Caki2 (cell line): ENCODE measurements at regions not wholly inside any gene's neighbourhood (a gene's known extent, or its start where the extent isn't known, plus 50 kb on each side); places are given as distances from the start of the nearest gene placed in this dataset.
A peak's percentile ranks its signal among the peaks of the same experiment; 100 is the strongest.

Experiments used
- DNase-seq: peaks from one replicate; pipeline ENCODE4 v3.0.0-alpha.2; 2015; ENCODE audit warnings: low read depth
- in situ Hi-C: cut with HindIII; loops from 2 replicates; pipeline ENCODE4 v1.10.0; 2016; ENCODE audit warnings: low sequenced_read_pairs, low pct_unique_long_range_greater_than_20kb, mixed read lengths

DNA sequence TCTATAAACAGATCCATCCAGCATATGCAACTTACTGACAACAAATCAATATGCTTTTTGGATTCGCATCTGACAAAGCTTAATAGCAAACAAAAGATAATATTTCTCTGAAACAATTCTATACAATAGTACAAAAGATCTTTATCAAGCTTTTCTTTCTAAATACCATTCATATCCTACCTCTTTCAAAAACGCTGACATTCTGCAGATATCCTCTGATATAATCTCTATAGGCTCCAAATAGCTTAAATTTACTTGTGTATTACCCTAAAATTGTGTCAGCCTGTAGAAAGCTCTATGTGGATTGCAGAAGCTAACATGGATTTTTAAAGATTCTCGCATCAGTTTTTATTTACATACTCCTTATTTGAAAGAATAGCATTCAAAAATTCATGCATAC is 260.6 kb downstream of the GASK1B start:
- DNase-seq, result no peak
- in situ Hi-C loops, result no loop called here

DNA sequence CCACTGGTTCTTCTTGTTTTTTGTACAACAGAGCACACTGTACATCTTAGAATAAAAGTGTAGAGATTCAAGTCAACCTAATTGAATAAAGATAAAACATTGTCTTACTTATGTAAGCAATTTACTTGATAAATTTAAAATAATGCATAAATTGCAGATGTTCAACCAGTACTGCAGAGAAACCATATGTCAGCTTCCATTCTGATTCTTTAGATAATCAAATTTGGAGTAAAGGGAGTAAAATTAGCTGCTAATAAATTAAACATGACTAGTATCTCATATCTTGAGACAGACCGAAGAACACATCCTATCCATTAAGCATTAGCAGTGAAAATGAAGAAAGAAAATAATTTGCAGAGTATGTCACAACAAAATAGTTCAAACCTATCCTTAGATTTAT is 261.2 kb downstream of the GASK1B start:
- in situ Hi-C loops, result no loop called here

DNA sequence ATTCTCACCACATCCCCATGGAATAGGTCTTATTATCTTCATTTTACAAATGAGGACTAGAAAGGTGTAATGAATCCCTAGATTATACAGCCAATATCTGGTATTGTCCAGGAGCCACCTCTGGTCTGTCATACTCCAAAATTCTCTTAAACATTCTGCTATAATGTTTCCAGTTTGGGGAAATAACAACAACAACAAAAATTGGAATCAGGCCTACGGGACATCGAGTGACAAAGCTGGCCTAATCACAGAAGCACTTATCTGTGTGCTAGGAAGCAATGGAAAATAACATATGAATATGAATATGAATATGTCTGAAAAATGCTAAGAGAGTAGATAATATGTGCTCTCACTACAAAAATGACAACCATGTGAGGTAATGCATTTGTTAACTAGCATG is 264.1 kb downstream of the GASK1B start:
- in situ Hi-C loops, result no loop called here
- no peak for DNase-seq

More for the DNA sequence above, 261.2 kb downstream of the GASK1B start:
- DNase-seq, result no peak

DNA sequence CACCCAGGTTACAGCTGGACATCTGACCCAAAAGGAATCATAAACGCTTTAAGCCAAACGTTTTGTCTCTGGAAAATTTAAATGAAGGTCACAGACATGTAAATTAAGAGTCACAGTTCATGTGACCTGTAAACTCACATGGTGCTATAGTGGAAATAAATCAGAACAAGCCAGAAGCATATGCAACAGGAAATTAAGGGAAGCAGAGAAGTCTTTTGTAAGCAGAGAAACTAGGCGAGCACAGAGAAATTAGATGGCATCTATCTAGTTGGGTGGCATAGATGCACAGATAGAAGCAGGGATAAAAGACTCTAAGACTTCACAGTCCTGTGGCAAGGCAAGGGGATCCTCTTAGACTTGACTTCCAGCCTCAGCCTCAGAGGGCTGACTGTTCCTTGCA is 264.8 kb downstream of the GASK1B start:
- no peak for DNase-seq
- in situ Hi-C loops, result no loop called here

DNA sequence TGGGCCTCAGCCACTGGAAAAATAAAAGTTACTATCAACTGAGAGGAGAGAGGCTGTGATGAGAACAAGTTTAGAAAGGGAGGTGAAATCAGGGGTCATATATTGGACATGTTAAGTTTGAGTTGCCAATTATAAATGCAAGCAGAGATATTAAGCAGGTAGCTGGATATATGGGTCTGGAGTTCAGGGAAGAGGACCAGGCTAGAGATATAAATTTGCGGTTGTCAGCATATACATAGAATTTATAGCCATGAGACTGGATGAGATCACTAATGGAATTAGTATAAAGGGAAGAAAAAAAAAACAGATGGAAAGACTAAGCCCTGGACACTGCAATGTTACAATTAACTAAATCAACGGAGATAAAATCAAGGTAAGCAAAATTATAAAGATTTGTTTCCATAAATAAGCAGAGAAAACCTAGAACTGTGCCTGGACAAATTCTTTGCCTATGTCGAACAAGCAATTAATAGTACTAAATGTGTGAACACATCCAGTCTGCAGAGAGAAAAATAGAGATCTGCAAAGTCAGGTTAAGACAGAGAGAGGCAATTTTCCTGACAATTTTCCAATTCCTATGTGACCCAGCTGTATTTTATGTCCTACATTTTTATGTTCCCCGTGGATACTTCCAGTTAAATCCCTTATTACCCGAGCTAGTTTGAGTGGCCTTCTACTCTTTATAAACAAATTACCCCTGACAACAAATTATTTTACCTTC is 265.4 kb downstream of the GASK1B start:
- DNase-seq, result no peak
- in situ Hi-C loops, result no loop called here

DNA sequence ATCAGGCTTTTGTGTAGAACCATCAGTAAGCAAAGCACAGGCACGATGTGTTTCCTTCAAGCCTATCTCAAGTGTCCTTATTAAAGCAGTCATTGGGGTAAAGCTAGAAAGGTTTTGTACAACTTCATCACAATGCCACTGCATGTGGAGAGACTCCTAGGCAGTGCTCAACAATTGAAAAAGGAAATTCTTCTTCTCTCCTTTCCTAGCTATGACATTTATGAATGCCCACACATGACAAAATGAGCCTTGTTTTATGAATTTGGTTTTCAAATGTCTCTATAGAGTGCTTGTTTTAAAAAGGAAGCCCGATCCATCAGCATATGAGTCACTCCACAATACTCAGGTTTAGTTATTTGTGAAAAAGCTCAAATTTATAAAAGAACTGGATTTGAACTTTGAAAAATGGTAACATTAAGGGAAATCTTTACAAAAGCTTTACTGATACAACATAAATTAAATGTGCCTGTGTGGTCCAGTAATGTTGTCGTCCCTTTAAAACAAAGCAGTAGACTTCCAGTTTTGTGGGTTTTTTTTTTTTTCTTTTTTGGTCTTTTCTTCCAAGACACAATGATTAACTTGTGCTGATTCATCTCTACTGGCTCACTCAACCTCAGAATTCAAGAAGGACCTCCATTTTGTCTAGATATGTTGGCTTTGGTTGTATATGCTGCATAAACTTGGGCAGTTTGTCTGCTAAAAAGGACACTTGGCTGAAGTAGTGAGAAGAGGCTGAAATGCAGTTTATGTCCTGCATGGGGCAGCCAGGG is 273.8 kb downstream of the GASK1B start:
- peak; percentile 11 for DNase-seq
- in situ Hi-C loops, result no loop called here

DNA sequence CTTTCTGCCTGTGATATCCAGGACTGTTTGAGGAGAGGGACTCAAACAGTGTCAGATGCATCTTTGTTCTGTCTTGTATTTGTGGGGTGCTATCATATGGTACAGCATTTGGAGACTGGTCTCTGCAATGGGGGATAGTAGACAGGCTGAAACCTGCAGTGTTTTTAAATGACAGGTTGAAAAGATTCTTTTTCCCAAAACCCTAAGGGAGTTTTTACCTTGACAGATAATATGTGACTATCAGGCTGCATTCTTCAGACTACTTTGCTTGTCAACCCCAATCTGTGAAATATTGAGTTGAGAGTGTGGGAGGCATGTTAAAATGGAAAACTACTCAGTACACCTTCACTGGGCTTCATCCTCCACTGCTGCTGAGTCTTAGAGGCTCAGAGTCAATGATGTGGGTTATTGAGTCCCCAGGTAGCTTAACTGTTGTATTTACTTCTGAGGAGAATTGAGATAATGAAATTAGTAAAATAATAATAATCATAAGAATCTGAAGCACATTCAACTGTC is 274.9 kb downstream of the GASK1B start:
- no peak for DNase-seq
- in situ Hi-C loops, result no loop called here

DNA sequence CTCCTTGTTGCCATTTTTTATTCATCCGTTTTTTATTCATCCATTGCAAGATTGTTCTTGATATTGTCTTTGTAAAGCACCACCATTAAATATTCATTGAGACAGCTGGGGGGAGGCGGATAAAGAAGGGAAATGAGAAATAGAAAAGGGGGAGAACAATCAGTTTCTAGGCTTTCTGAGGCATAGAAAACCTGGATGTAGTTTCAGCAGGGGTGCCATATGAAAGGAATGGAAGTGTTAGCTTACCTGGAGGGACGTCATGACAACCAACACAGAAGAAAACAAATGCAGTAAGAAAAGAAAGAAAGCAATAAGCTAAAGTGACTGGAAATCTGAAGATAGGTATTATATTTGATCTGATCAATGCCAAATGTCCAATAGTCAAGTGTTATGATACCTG is 276.1 kb downstream of the GASK1B start:
- DNase-seq, result no peak
- in situ Hi-C loops, result no loop called here

DNA sequence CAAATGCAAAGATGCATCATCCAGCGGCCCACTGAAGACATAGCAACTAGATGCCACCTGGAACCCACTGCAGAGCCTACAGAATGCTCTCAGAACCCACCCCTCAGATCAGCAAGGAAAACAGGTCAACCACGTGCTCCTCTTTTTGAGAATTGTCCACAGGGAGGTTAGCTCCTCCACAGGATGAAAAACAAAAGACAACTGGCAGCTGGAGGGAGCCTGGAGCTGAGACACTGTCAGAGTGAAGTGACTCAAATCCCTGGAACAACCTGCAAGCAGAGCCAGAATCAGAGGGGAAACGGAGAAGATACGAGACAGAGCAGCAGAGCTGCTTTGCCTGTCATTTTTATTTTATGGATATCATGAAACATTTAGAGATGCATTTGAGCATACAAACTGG is 277.6 kb downstream of the GASK1B start:
- no peak for DNase-seq
- in situ Hi-C loops, result no loop called here

DNA sequence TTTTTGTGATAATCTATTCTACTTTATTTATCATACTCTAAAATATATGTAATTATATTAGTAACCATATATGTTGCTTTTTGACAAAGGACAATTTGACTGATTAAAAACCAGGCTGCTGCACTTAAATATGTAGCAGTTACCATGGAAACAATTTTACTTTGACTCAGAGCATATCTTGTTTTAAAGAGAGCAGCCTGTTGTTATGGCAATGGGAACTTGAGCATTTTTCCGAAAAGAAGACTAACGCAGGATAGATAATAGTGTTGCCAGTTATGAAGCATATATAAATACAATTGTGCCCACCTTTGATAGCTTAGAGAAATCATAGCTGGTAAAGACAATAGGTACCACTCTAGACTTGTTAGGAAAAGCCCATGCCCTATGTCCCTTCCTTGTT is 283.0 kb downstream of the GASK1B start:
- in situ Hi-C loops, result no loop called here
- no peak for DNase-seq

DNA sequence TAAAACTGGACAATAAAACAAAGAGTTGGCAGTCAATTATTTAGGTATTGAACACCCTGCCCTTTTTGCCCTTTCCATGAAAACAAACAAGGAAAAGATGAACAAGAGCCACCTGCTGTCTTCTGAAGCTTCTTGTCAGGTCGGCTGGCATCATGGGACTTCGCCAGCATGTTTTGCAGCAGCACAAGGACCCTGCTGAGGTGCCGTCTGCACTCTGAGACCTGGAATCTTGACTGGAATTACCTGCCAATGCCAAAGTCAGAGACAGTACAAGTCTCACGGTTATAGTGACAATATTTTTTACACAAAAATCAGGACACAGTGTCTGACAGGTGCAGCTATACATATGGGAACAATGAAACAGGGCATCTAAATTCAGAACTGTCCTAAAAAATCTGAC is 284.5 kb downstream of the GASK1B start:
- DNase-seq, result no peak
- in situ Hi-C loops, result no loop called here

DNA sequence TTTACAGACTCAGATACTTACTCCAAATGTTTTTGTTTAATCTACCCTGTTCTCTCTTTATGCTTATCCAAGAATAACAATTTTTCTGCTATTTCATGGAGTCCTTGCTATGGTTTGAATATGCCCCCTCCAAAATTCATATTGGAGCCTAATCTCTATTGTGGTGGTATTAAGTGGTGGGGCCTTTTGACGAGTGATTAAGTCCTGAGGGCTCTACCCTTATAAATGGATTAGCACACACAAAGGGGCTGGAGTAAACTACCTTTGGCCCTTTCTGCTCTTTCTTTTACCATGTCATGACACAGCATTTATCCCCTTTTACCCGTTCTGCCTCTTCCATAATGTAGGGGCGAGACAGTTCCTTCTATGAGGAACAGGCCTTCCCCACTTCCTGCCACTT is 285.5 kb downstream of the GASK1B start:
- in situ Hi-C loops, result no loop called here
- no peak for DNase-seq

DNA sequence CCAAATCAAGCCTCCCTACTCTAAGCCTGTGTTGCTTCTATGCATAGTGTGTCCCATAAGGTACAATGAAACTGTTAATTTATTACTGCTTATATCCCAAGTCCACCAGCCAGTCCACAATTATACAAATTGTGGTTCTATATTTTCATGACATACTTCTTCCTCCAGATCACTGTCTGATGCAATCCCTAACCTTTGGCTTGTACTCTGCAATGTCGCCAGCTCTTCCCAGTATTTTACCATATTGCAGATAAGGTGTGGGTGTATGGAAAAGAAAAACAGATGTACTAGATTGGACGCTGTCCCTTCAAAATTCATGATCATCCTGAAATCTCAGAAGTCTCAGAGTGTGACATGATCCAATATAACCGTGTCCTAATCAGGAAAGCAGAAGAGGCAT is 286.2 kb downstream of the GASK1B start:
- no peak for DNase-seq
- in situ Hi-C loops, result no loop called here

DNA sequence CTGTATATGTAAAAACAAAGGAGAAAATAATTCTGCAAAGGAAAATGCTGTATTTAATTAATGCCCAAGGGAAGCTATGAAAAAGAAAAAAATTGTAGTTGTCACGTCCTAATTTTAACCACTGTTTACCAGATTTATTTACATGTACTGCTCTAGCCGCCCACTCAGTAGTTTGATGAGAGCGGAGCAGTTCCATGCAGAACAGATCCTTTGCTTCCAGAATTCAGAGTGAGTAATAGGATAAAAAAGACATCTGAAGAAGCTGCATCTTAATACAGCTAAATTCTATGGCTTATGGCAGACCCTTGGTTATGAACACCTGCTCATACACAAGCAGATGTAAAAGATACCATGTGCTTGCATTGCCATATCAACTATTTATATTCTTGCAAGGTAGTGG is 287.0 kb downstream of the GASK1B start:
- no peak for DNase-seq
- in situ Hi-C loops, result no loop called here

DNA sequence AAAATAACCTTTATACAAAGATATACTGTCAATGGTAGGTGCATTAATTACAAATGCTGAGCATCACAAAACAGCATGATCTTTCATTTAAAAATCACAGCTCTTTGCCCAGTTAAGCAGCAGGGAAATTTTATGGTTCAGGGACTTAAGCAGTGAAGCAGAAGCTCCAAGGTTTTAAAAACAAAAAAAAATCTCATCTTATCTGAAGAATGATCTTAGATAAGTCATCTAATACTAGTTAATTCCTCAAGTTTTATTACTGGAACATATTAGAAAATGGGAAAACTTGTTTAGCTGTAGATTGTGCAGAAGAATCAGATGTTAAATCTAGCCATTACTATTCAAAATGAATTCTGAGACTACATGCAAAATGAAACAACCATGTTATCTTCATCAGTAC is 289.9 kb downstream of the GASK1B start:
- DNase-seq, result no peak
- in situ Hi-C loops, result no loop called here

DNA sequence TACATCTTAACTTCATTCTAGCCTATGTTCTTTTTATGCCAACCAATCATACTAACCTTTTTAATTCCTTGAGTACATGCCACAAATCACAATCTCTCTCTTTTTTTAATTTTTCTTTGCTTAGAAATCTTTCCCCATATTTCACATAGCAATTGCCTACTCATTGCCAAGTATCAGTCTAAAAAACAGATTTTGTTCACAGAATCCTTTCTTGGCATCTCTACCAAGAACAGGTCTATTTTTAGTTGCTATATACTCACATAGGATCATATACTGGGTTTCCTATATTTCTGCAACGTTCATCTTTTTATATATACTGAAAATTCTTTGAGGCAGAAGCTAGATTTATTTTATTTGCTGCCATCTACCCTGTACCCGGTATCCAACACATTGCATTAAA is 292.1 kb downstream of the GASK1B start:
- in situ Hi-C loops, result no loop called here
- DNase-seq, result no peak

DNA sequence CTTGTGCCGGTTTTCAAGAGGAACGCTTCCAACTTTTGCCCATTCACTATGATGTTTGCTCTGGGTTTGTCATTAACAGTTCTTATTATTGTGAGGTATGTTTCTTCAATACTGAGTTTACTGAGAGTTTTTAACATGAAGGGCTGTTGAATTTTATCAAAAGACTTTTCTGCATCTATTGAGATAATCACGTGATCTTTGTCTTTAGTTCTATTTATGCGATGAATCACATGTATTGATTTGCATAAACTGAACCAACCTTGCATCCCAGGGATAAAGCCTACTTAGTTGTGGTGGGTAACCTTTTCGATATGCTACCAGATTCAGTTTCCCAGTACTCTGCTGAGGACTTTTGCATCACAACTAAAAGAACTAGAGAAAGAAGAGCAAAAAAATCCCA is 318.0 kb downstream of the GASK1B start:
- DNase-seq, result no peak
- in situ Hi-C loops, result no loop called here

DNA sequence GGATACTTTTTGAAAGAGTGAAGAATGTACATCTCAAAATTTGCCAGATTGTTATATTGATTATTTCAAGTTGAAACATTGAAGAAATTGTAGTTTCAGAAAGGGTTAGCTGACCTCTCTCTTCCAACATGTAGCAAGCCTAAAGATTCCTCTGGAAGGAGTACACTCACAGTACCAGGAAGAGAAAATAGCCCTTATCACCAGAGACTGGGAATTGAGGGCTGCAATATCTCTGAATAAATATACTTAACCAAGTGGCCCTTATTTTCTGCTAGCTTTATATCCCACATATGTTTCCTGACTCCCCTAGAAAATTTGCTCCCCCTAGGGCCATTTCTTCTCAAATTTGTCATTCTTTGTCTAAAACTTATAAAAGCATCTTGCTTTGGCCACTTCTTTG is 332.2 kb downstream of the GASK1B start:
- DNase-seq, result no peak
- in situ Hi-C loops, result no loop called here

DNA sequence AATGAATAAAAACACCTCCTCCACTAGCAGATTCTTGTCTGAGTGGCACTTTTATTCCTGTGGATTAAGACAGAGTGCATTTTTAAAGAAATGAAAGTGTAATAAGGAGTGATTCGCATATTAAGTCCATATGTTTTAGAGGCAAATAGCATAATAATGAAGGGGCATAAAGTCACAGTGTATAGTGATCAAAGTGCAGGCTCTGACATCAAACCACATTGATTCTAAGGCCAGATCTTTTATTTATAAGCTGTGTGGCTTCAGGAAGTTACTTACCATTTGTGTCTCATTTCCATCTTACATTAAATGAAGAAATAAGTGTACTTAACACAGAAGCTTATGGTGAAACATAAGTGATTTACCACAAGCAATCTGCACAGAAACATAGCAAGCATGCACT is 332.8 kb downstream of the GASK1B start:
- DNase-seq, result no peak
- in situ Hi-C loops, result no loop called here

DNA sequence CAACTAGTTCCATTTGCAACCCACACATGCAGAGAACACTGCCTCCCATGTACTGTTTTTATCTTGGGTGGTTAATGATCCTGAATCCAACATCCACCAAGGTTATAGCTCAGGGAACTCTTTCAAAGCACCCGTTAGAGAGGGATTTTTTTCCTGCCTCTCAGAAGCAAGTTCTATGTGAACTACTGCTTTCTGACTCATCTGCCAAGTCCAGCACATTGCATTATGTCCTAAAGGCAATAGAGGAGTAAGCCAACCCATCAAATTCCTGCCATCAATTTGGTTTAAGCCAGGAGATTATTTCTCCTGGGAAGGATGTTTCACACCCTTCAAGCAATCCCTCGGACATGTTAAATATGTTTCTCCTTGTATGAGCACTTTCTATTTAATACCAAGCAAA is 334.5 kb downstream of the GASK1B start:
- in situ Hi-C loops, result no loop called here
- no peak for DNase-seq
